ENCODE measurements at regions not wholly inside any gene's neighbourhood (a gene's known extent, or its start where the extent isn't known, plus 50 kb on each side); places are given as distances from the start of the nearest gene placed in this dataset.
"Not testable (repeated sequence)": the region's sequence is repeated elsewhere in the genome, so short reads cannot be mapped to it uniquely, and the experiment has no call there.

GRCh38 chr2:167332358-167332757 is 444.1 kb downstream of the XIRP2 start:
- Histone ChIP-seq H3K9me3 (ENCODE audit: control extremely low read depth in 1 of 5, control insufficient read depth in 4 of 5, insufficient read depth in 2 of 5, low read depth in 1 of 5, low read length in 4 of 5) (no peaks in the 10 kb centered on the region), H3K4me3 (ENCODE audit: control insufficient read depth in 1 of 7, extremely low read depth in 1 of 7, insufficient read depth in 4 of 7, low read depth in 2 of 7, low read length in 6 of 7) (no peak overlapping the region), H3K4me1 (ENCODE audit: control extremely low read depth in 1 of 4, control insufficient read depth in 4 of 4, insufficient read depth in 4 of 4, low read length in 3 of 4) (no peaks in the 10 kb centered on the region), H3K27ac (ENCODE audit: insufficient read depth in 1 of 2, low read depth in 1 of 2, low read length in 2 of 2, poor library complexity in 1 of 2, severe bottlenecking in 2 of 2) (no peak overlapping the region), H3K36me3 (ENCODE audit: control insufficient read depth in 4 of 4, insufficient read depth in 4 of 4, low read length in 3 of 4) (no peaks in the 10 kb centered on the region), H3K27me3 (replicated peaks in 2 of 5; ENCODE audit: control insufficient read depth in 4 of 5, insufficient read depth in 5 of 5, low read length in 4 of 5) (no peaks in the 10 kb centered on the region)
- 100% methylated on average over 2 of the region's 2 CpGs for WGBS (ENCODE audit: insufficient coverage)
- ChIA-PET POLR2A (no interaction called here), CTCF (no interaction called here)
- no peak for DNase-seq

- CTCF ChIA-PET, result no interaction called here
- DNase-seq, result peak in 2 of 3 donors; percentile 1 to 3
- H3K27me3 ChIP-seq (replicated peaks in 2 of 5; ENCODE audit: control insufficient read depth in 4 of 5, insufficient read depth in 5 of 5, low read length in 4 of 5), result no peaks in the 10 kb centered on the region
- POLR2A ChIA-PET, result no interaction called here
- no peaks in the 10 kb centered on the region for H3K9me3 ChIP-seq (ENCODE audit: control extremely low read depth in 1 of 5, control insufficient read depth in 4 of 5, insufficient read depth in 2 of 5, low read depth in 1 of 5, low read length in 4 of 5)
- H3K4me1 ChIP-seq (ENCODE audit: control extremely low read depth in 1 of 4, control insufficient read depth in 4 of 4, insufficient read depth in 4 of 4, low read length in 3 of 4), result no peaks in the 10 kb centered on the region
- no peak overlapping the region for H3K4me3 ChIP-seq (ENCODE audit: control insufficient read depth in 1 of 7, extremely low read depth in 1 of 7, insufficient read depth in 4 of 7, low read depth in 2 of 7, low read length in 6 of 7)
- no peak overlapping the region for H3K27ac ChIP-seq (ENCODE audit: insufficient read depth in 1 of 2, low read depth in 1 of 2, low read length in 2 of 2, poor library complexity in 1 of 2, severe bottlenecking in 2 of 2)
- WGBS (ENCODE audit: insufficient coverage), result 100% methylated on average over 2 of the region's 5 CpGs
- H3K36me3 ChIP-seq (ENCODE audit: control insufficient read depth in 4 of 4, insufficient read depth in 4 of 4, low read length in 3 of 4), result no peaks in the 10 kb centered on the region
These were observed 443.5 kb downstream of the XIRP2 start for GRCh38 chr2:167331636-167332232.

GRCh38 chr2:167328808-167329207 is 440.5 kb downstream of the XIRP2 start:
- H3K4me3 ChIP-seq (ENCODE audit: control insufficient read depth in 1 of 7, extremely low read depth in 1 of 7, insufficient read depth in 4 of 7, low read depth in 2 of 7, low read length in 6 of 7); DNase-seq; H3K27ac ChIP-seq (ENCODE audit: insufficient read depth in 1 of 2, low read depth in 1 of 2, low read length in 2 of 2, poor library complexity in 1 of 2, severe bottlenecking in 2 of 2); H3K4me1 ChIP-seq (ENCODE audit: control extremely low read depth in 1 of 4, control insufficient read depth in 4 of 4, insufficient read depth in 4 of 4, low read length in 3 of 4); POLR2A ChIA-PET; H3K27me3 ChIP-seq (replicated peaks in 2 of 5; ENCODE audit: control insufficient read depth in 4 of 5, insufficient read depth in 5 of 5, low read length in 4 of 5); H3K9me3 ChIP-seq (ENCODE audit: control extremely low read depth in 1 of 5, control insufficient read depth in 4 of 5, insufficient read depth in 2 of 5, low read depth in 1 of 5, low read length in 4 of 5); CTCF ChIA-PET; H3K36me3 ChIP-seq (ENCODE audit: control insufficient read depth in 4 of 4, insufficient read depth in 4 of 4, low read length in 3 of 4): not testable (repeated sequence)
- 100% methylated on average over 3 of the region's 8 CpGs for WGBS (ENCODE audit: insufficient coverage)

GRCh38 chr2:167322795-167323194 is 434.5 kb downstream of the XIRP2 start:
- CTCF ChIA-PET, result no interaction called here
- H3K36me3 ChIP-seq (ENCODE audit: control insufficient read depth in 4 of 4, insufficient read depth in 4 of 4, low read length in 3 of 4), result no peaks in the 10 kb centered on the region
- H3K27ac ChIP-seq (ENCODE audit: insufficient read depth in 1 of 2, low read depth in 1 of 2, low read length in 2 of 2, poor library complexity in 1 of 2, severe bottlenecking in 2 of 2), result no peak overlapping the region
- no peaks in the 10 kb centered on the region for H3K4me1 ChIP-seq (ENCODE audit: control extremely low read depth in 1 of 4, control insufficient read depth in 4 of 4, insufficient read depth in 4 of 4, low read length in 3 of 4)
- H3K27me3 ChIP-seq (replicated peaks in 2 of 5; ENCODE audit: control insufficient read depth in 4 of 5, insufficient read depth in 5 of 5, low read length in 4 of 5), result no peaks in the 10 kb centered on the region
- H3K9me3 ChIP-seq (ENCODE audit: control extremely low read depth in 1 of 5, control insufficient read depth in 4 of 5, insufficient read depth in 2 of 5, low read depth in 1 of 5, low read length in 4 of 5), result peaks cover 0 to 3% (median 0%) of the 10 kb centered on the region in 5 experiments
- H3K4me3 ChIP-seq (ENCODE audit: control insufficient read depth in 1 of 7, extremely low read depth in 1 of 7, insufficient read depth in 4 of 7, low read depth in 2 of 7, low read length in 6 of 7), result no peak overlapping the region
- DNase-seq, result no peak
- no CpG with 5 or more reads among the region's 2 CpGs for WGBS (ENCODE audit: insufficient coverage)
- POLR2A ChIA-PET, result no interaction called here

GRCh38 chr2:167318581-167318980 is 430.3 kb downstream of the XIRP2 start:
- WGBS (ENCODE audit: insufficient coverage), result no CpG with 5 or more reads among the region's 2 CpGs
- Histone ChIP-seq H3K27me3 (replicated peaks in 2 of 5; ENCODE audit: control insufficient read depth in 4 of 5, insufficient read depth in 5 of 5, low read length in 4 of 5) (no peaks in the 10 kb centered on the region), H3K27ac (ENCODE audit: insufficient read depth in 1 of 2, low read depth in 1 of 2, low read length in 2 of 2, poor library complexity in 1 of 2, severe bottlenecking in 2 of 2) (no peak overlapping the region), H3K4me3 (ENCODE audit: control insufficient read depth in 1 of 7, extremely low read depth in 1 of 7, insufficient read depth in 4 of 7, low read depth in 2 of 7, low read length in 6 of 7) (no peak overlapping the region), H3K36me3 (ENCODE audit: control insufficient read depth in 4 of 4, insufficient read depth in 4 of 4, low read length in 3 of 4) (no peaks in the 10 kb centered on the region), H3K4me1 (ENCODE audit: control extremely low read depth in 1 of 4, control insufficient read depth in 4 of 4, insufficient read depth in 4 of 4, low read length in 3 of 4) (no peaks in the 10 kb centered on the region), H3K9me3 (ENCODE audit: control extremely low read depth in 1 of 5, control insufficient read depth in 4 of 5, insufficient read depth in 2 of 5, low read depth in 1 of 5, low read length in 4 of 5) (peaks cover 0 to 3% (median 0%) of the 10 kb centered on the region in 5 experiments)
- POLR2A ChIA-PET, result no interaction called here
- CTCF ChIA-PET, result interaction anchor here (0.6 kb wide), 1 partner anchor 1443 kb away, joined by 3 read pairs; no protein-coding TSS in a partner anchor
- DNase-seq, result no peak

GRCh38 chr2:167310442-167310841 is 422.2 kb downstream of the XIRP2 start:
- no peak overlapping the region for H3K4me3 ChIP-seq (ENCODE audit: control insufficient read depth in 1 of 7, extremely low read depth in 1 of 7, insufficient read depth in 4 of 7, low read depth in 2 of 7, low read length in 6 of 7)
- H3K4me1 ChIP-seq (ENCODE audit: control extremely low read depth in 1 of 4, control insufficient read depth in 4 of 4, insufficient read depth in 4 of 4, low read length in 3 of 4), result no peaks in the 10 kb centered on the region
- H3K36me3 ChIP-seq (ENCODE audit: control insufficient read depth in 4 of 4, insufficient read depth in 4 of 4, low read length in 3 of 4), result no peaks in the 10 kb centered on the region
- ChIA-PET CTCF (no interaction called here), POLR2A (no interaction called here)
- H3K9me3 ChIP-seq (ENCODE audit: control extremely low read depth in 1 of 5, control insufficient read depth in 4 of 5, insufficient read depth in 2 of 5, low read depth in 1 of 5, low read length in 4 of 5), result no peaks in the 10 kb centered on the region
- no peaks in the 10 kb centered on the region for H3K27me3 ChIP-seq (replicated peaks in 2 of 5; ENCODE audit: control insufficient read depth in 4 of 5, insufficient read depth in 5 of 5, low read length in 4 of 5)
- WGBS (ENCODE audit: insufficient coverage), result 100% methylated on average over 1 of the region's 1 CpG
- no peak for DNase-seq
- no peak overlapping the region for H3K27ac ChIP-seq (ENCODE audit: insufficient read depth in 1 of 2, low read depth in 1 of 2, low read length in 2 of 2, poor library complexity in 1 of 2, severe bottlenecking in 2 of 2)
